GM23248 (cell line): ENCODE measurements at regions not wholly inside any gene's neighbourhood (a gene's known extent, or its start where the extent isn't known, plus 50 kb on each side); places are given as distances from the start of the nearest gene placed in this dataset.

ENCODE experiments used
- EZH2 ChIP-seq: fragments of 200-600 bp; sonication (generic); IDR thresholded peaks from 2 replicates; pipeline ENCODE4 v1.6.1; 2018; ENCODE audit warnings: antibody characterized with exemption, mild to moderate bottlenecking; ENCODE audit not compliant: insufficient read depth, poor library complexity, severe bottlenecking
- EZH2phosphoT487 ChIP-seq: fragments of 200-600 bp; sonication (generic); IDR thresholded peaks from 2 replicates; pipeline ENCODE4 v1.6.1; 2018; ENCODE audit warnings: antibody characterized with exemption, moderate library complexity, mild to moderate bottlenecking, low read depth; ENCODE audit not compliant: insufficient read depth

GRCh38 chr11:79609511-79609910 is 168.7 kb upstream of the TENM4 start:
- TF ChIP-seq EZH2 (no peak), EZH2phosphoT487 (no peak)
